ENCODE measurements at regions not wholly inside any gene's neighbourhood (a gene's known extent, or its start where the extent isn't known, plus 50 kb on each side); places are given as distances from the start of the nearest gene placed in this dataset.

GRCh38 chr4:178202422-178202821, 760.2 kb upstream of the AGA start:
- no peak for TF ChIP-seq CTCF (IDR thresholded peaks at IDR 0.05; ENCODE audit: low read length)
- TF ChIP-seq EZH2 (optimal IDR thresholded peaks at IDR 0.05; ENCODE audit: low read depth, low read length), result no peak
- no peak for TF ChIP-seq EZH2phosphoT487 (IDR thresholded peaks at IDR 0.05; ENCODE audit: low read length)

Data from MM.1S (cell line).